SK-N-SH treated with all-trans-retinoic acid at 6 μM for 48 hours (cell line): ENCODE measurements at regions not wholly inside any gene's neighbourhood (a gene's known extent, or its start where the extent isn't known, plus 50 kb on each side); places are given as distances from the start of the nearest gene placed in this dataset.

Experiments
- ATAC-seq: fragments of 200-7000 bp; cut with Tn5 transposase; 3 replicates; pipeline ENCODE4 v1.9.1; 2020; ENCODE audit warnings: mild to moderate bottlenecking, moderate library complexity
- ARNTL ChIP-seq: fragments of 450-650 bp; formaldehyde crosslinking; IDR thresholded peaks from 2 replicates; pipeline ENCODE4 v1.5.0; 2020; ENCODE audit warnings: low read depth, mild to moderate bottlenecking, moderate library complexity, borderline replicate concordance
- BACH2 ChIP-seq: fragments of 250-450 bp; sonication (Bioruptor Pico); IDR thresholded peaks from 2 replicates; pipeline ENCODE4 v1.9.0; 2021; ENCODE audit warnings: mild to moderate bottlenecking, borderline replicate concordance
- CREB5 ChIP-seq: fragments of 250-450 bp; sonication (Bioruptor Pico); IDR thresholded peaks from 2 replicates; pipeline ENCODE4 v1.5.1; 2020; ENCODE audit warnings: low read depth, mild to moderate bottlenecking, moderate library complexity
- CSDC2 ChIP-seq: fragments of 250-450 bp; sonication (Bioruptor Pico); IDR thresholded peaks from 2 replicates; pipeline ENCODE4 v1.5.0; 2020; ENCODE audit warnings: mild to moderate bottlenecking, moderate library complexity
- ESRRG ChIP-seq: fragments of 250-450 bp; sonication (Bioruptor Pico); IDR thresholded peaks from 2 replicates; pipeline ENCODE4 v1.6.1; 2021; ENCODE audit warnings: mild to moderate bottlenecking
- GLIS3 ChIP-seq: fragments of 250-450 bp; sonication (Bioruptor Pico); IDR thresholded peaks from 2 replicates; pipeline ENCODE4 v1.5.0; 2020; ENCODE audit warnings: mild to moderate bottlenecking, moderate library complexity
- ISL1 ChIP-seq: fragments of 250-450 bp; sonication (Bioruptor Pico); IDR thresholded peaks from 2 replicates; pipeline ENCODE4 v2.1.2; 2022; ENCODE audit warnings: mild to moderate bottlenecking, moderate library complexity
- OSR1 ChIP-seq: fragments of 250-450 bp; sonication (Bioruptor Pico); IDR thresholded peaks from 2 replicates; pipeline ENCODE4 v1.8.0; 2022; ENCODE audit warnings: moderate library complexity, mild to moderate bottlenecking, inconsistent platforms
- POU6F1 ChIP-seq: fragments of 250-450 bp; sonication (Bioruptor Pico); IDR thresholded peaks from 2 replicates; pipeline ENCODE4 v1.8.0; 2021; ENCODE audit warnings: low read depth, mild to moderate bottlenecking, moderate library complexity, borderline replicate concordance
- PPARA ChIP-seq: fragments of 250-450 bp; sonication (Bioruptor Pico); IDR thresholded peaks from 2 replicates; pipeline ENCODE4 v1.5.0; 2020; ENCODE audit warnings: mild to moderate bottlenecking, borderline replicate concordance
- RARB ChIP-seq: fragments of 250-450 bp; sonication (Bioruptor Pico); IDR thresholded peaks from 2 replicates; pipeline ENCODE4 v1.8.0; 2021; ENCODE audit warnings: mild to moderate bottlenecking, moderate library complexity
- SNAI2 ChIP-seq: fragments of 250-450 bp; sonication (Bioruptor Pico); IDR thresholded peaks from 2 replicates; pipeline ENCODE4 v1.5.0; 2020; ENCODE audit warnings: mild to moderate bottlenecking, moderate library complexity
- TCF4 ChIP-seq: fragments of 250-450 bp; sonication (Bioruptor Pico); IDR thresholded peaks from 2 replicates; pipeline ENCODE4 v1.8.0; 2021; ENCODE audit warnings: mild to moderate bottlenecking, moderate library complexity, borderline replicate concordance
- TOX ChIP-seq: fragments of 250-450 bp; sonication (Bioruptor Pico); IDR thresholded peaks from 2 replicates; pipeline ENCODE4 v1.8.0; 2021; ENCODE audit warnings: mild to moderate bottlenecking, moderate library complexity, borderline replicate concordance
- ZC3H10 ChIP-seq: fragments of 250-450 bp; sonication (Bioruptor Pico); IDR thresholded peaks from 2 replicates; pipeline ENCODE4 v1.5.1; 2021; ENCODE audit warnings: mild to moderate bottlenecking, moderate library complexity
- ZFP3 ChIP-seq: fragments of 250-450 bp; sonication (Bioruptor Pico); IDR thresholded peaks from 2 replicates; pipeline ENCODE4 v1.5.0; 2020; ENCODE audit warnings: mild to moderate bottlenecking, moderate library complexity
- ZFP30 ChIP-seq: fragments of 450-650 bp; formaldehyde crosslinking; IDR thresholded peaks from 2 replicates; pipeline ENCODE4 v1.5.0; 2022; ENCODE audit warnings: mild to moderate bottlenecking, moderate library complexity
- ZNF565 ChIP-seq: fragments of 450-650 bp; formaldehyde crosslinking; conservative IDR thresholded peaks from 2 replicates; pipeline ENCODE4 v1.5.0; 2020; ENCODE audit warnings: low read depth, mild to moderate bottlenecking, moderate library complexity
- ZNF70 ChIP-seq: fragments of 450-650 bp; formaldehyde crosslinking; IDR thresholded peaks from 2 replicates; pipeline ENCODE4 v1.5.0; 2020; ENCODE audit warnings: mild to moderate bottlenecking, moderate library complexity
- ZNF8 ChIP-seq: fragments of 450-650 bp; formaldehyde crosslinking; IDR thresholded peaks from 2 replicates; pipeline ENCODE4 v1.5.0; 2020; ENCODE audit warnings: mild to moderate bottlenecking, moderate library complexity
- TF ChIP-seq, protein P1 (sequence below): fragments of 250-450 bp; sonication (Bioruptor Pico); IDR thresholded peaks from 2 replicates; pipeline ENCODE4 v1.8.0; 2020; ENCODE audit warnings: mild to moderate bottlenecking, moderate library complexity, borderline replicate concordance
- TF ChIP-seq, protein P2 (sequence below): fragments of 250-450 bp; sonication (Bioruptor Pico); IDR thresholded peaks from 2 replicates; pipeline ENCODE4 v1.5.0; 2020; ENCODE audit warnings: mild to moderate bottlenecking, moderate library complexity
- TF ChIP-seq, protein P3 (sequence below): fragments of 250-450 bp; sonication (Bioruptor Pico); IDR thresholded peaks from 2 replicates; pipeline ENCODE4 v1.5.1; 2021; ENCODE audit warnings: mild to moderate bottlenecking, moderate library complexity

GRCh38 chr10:70963271-70963670 is 74.9 kb upstream of the PCBD1 start:
- ATAC-seq = no peak

GRCh38 chr10:70964245-70964644 is 75.9 kb upstream of the PCBD1 start:
- TF ChIP-seq CSDC2 (CRISPR knock-in tag) = no peak
- TF ChIP-seq ZNF8 (CRISPR knock-in tag) = no peak
- no peak for TF ChIP-seq RARB (CRISPR knock-in tag)
- TF ChIP-seq BACH2 = no peak
- TF ChIP-seq ZNF565 (CRISPR knock-in tag) = no peak
- no peak for TF ChIP-seq TCF4 (CRISPR knock-in tag)
- TF ChIP-seq ZC3H10 (CRISPR knock-in tag) = no peak
- no peak for TF ChIP-seq ZFP3 (CRISPR knock-in tag)
- TF ChIP-seq, protein P1, sequence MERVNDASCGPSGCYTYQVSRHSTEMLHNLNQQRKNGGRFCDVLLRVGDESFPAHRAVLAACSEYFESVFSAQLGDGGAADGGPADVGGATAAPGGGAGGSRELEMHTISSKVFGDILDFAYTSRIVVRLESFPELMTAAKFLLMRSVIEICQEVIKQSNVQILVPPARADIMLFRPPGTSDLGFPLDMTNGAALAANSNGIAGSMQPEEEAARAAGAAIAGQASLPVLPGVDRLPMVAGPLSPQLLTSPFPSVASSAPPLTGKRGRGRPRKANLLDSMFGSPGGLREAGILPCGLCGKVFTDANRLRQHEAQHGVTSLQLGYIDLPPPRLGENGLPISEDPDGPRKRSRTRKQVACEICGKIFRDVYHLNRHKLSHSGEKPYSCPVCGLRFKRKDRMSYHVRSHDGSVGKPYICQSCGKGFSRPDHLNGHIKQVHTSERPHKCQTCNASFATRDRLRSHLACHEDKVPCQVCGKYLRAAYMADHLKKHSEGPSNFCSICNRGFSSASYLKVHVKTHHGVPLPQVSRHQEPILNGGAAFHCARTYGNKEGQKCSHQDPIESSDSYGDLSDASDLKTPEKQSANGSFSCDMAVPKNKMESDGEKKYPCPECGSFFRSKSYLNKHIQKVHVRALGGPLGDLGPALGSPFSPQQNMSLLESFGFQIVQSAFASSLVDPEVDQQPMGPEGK = no peak
- no peak for TF ChIP-seq OSR1 (CRISPR knock-in tag)
- no peak for TF ChIP-seq ESRRG (CRISPR knock-in tag)
- TF ChIP-seq TOX = no peak
- no peak for TF ChIP-seq ISL1
- no peak for ATAC-seq

More at GRCh38 chr10:70963271-70963670, 74.9 kb upstream of the PCBD1 start:
- TF ChIP-seq ESRRG (CRISPR knock-in tag) (no peak), ZNF565 (CRISPR knock-in tag) (no peak), RARB (CRISPR knock-in tag) (no peak), ARNTL (CRISPR knock-in tag) (no peak), ISL1 (no peak), SNAI2 (CRISPR knock-in tag) (no peak), ZNF70 (CRISPR knock-in tag) (no peak), ZNF8 (CRISPR knock-in tag) (no peak), BACH2 (no peak), ZFP3 (CRISPR knock-in tag) (no peak), GLIS3 (CRISPR knock-in tag) (no peak), POU6F1 (no peak), OSR1 (CRISPR knock-in tag) (no peak), PPARA (CRISPR knock-in tag) (no peak), ZFP30 (no peak)
- TF ChIP-seq, protein P2, sequence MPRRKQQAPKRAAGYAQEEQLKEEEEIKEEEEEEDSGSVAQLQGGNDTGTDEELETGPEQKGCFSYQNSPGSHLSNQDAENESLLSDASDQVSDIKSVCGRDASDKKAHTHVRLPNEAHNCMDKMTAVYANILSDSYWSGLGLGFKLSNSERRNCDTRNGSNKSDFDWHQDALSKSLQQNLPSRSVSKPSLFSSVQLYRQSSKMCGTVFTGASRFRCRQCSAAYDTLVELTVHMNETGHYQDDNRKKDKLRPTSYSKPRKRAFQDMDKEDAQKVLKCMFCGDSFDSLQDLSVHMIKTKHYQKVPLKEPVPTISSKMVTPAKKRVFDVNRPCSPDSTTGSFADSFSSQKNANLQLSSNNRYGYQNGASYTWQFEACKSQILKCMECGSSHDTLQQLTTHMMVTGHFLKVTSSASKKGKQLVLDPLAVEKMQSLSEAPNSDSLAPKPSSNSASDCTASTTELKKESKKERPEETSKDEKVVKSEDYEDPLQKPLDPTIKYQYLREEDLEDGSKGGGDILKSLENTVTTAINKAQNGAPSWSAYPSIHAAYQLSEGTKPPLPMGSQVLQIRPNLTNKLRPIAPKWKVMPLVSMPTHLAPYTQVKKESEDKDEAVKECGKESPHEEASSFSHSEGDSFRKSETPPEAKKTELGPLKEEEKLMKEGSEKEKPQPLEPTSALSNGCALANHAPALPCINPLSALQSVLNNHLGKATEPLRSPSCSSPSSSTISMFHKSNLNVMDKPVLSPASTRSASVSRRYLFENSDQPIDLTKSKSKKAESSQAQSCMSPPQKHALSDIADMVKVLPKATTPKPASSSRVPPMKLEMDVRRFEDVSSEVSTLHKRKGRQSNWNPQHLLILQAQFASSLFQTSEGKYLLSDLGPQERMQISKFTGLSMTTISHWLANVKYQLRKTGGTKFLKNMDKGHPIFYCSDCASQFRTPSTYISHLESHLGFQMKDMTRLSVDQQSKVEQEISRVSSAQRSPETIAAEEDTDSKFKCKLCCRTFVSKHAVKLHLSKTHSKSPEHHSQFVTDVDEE (CRISPR knock-in tag) = no peak
- TF ChIP-seq, protein P1 = no peak
- TF ChIP-seq, protein P3, sequence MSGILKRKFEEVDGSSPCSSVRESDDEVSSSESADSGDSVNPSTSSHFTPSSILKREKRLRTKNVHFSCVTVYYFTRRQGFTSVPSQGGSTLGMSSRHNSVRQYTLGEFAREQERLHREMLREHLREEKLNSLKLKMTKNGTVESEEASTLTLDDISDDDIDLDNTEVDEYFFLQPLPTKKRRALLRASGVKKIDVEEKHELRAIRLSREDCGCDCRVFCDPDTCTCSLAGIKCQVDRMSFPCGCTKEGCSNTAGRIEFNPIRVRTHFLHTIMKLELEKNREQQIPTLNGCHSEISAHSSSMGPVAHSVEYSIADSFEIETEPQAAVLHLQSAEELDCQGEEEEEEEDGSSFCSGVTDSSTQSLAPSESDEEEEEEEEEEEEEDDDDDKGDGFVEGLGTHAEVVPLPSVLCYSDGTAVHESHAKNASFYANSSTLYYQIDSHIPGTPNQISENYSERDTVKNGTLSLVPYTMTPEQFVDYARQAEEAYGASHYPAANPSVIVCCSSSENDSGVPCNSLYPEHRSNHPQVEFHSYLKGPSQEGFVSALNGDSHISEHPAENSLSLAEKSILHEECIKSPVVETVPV = no peak

GRCh38 chr10:70964881-70965280 is 76.5 kb upstream of the PCBD1 start:
- no peak for TF ChIP-seq BACH2
- TF ChIP-seq ZNF565 (CRISPR knock-in tag) = no peak
- TF ChIP-seq, protein P3 = no peak
- TF ChIP-seq PPARA (CRISPR knock-in tag) = no peak
- TF ChIP-seq CREB5 (CRISPR knock-in tag) = no peak
- no peak for TF ChIP-seq CSDC2 (CRISPR knock-in tag)
- TF ChIP-seq ZC3H10 (CRISPR knock-in tag) = no peak
- TF ChIP-seq RARB (CRISPR knock-in tag) = no peak
- no peak for TF ChIP-seq ZNF70 (CRISPR knock-in tag)
- TF ChIP-seq ZFP3 (CRISPR knock-in tag) = no peak
- TF ChIP-seq GLIS3 (CRISPR knock-in tag) = no peak
- ATAC-seq = no peak
